CD4-positive, alpha-beta T cell treated with Interleukin-6 for 4 hours (primary cell): ENCODE measurements at regions not wholly inside any gene's neighbourhood (a gene's known extent, or its start where the extent isn't known, plus 50 kb on each side); places are given as distances from the start of the nearest gene placed in this dataset.
"Not testable (repeated sequence)": the region's sequence is repeated elsewhere in the genome, so short reads cannot be mapped to it uniquely, and the experiment has no call there.

ENCODE experiments used
- DNase-seq: peaks from one replicate; pipeline ENCODE4 v3.0.0-alpha.2; 2020; ENCODE audit warnings: mixed read lengths

- no peak for DNase-seq
These were observed 149.5 kb downstream of the CCNG2 start for GRCh38 chr4:77306496-77306895.

- no peak for DNase-seq
These were observed 151.8 kb downstream of the CCNG2 start for GRCh38 chr4:77308843-77309242.

DNA sequence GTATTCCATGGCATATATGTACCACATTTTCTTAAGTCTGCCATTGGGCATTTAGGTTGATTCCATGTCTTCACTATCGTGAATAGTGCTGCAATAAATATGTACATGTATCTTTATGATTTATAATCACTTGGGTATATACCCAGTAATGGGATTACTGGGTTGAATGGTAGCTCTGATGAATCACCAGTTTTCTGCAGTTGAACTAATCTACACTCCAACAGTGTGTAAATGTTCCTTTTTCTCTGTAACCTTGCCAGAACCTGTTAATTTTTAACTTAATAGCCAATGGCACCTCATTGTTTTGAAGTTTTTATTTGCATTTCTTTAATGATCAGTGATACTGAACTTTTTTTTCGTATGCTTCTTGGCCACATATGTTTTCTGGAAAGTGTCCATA lies 152.5 kb downstream of the CCNG2 start:
- DNase-seq = no peak

DNA sequence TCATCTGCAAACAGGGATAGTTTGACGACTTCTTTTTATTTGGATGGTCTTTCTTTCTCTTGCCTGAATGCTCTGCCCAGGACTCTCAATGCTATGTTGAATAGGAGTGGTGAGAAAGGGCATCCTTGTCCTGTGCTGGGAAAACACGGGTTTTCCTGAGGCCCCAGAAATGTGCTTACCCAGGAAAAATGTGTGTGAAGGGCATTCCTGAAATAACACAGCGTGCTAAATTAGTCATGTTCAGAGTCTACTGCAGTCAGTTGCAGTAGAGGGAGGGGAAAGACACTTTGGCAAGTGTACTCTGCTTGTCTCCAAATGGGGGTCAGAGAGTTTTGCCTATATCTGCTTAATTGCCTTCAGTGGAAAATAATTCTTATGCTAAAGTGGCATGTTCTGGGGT lies 153.9 kb downstream of the CCNG2 start:
- no peak for DNase-seq

- DNase-seq = no peak
These were observed 157.7 kb downstream of the CCNG2 start for GRCh38 chr4:77314697-77315096.

GRCh38 chr4:77327151-77327550 lies 170.1 kb downstream of the CCNG2 start:
- DNase-seq = no peak

DNA sequence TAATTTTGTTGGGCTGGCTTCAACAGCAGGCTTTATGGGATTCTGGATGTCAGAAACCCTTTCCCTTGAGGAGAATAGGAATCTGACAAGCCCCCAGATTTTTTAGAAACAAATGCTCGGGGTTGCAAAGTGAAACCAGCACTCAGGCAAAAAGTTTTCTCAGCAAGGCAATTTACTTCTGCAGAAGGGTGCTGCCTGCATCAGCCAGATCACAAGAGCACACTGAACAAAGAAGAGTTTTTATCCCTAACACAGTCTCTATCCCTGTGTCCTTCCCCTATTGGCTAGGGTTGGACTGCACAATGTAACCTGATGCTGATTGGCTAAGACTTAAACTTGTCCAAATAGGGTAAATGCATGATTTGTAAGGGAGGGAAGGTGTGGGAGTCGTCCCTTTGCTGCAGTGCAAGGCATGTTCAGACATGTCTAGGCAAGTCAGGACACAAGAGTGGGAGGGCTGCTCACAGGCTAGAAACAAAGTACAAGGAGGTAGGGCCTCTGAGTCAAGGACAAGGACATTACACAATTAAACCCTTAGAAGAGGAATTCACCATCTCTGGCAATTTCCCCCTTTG lies 175.8 kb downstream of the CCNG2 start:
- DNase-seq = no peak

DNA sequence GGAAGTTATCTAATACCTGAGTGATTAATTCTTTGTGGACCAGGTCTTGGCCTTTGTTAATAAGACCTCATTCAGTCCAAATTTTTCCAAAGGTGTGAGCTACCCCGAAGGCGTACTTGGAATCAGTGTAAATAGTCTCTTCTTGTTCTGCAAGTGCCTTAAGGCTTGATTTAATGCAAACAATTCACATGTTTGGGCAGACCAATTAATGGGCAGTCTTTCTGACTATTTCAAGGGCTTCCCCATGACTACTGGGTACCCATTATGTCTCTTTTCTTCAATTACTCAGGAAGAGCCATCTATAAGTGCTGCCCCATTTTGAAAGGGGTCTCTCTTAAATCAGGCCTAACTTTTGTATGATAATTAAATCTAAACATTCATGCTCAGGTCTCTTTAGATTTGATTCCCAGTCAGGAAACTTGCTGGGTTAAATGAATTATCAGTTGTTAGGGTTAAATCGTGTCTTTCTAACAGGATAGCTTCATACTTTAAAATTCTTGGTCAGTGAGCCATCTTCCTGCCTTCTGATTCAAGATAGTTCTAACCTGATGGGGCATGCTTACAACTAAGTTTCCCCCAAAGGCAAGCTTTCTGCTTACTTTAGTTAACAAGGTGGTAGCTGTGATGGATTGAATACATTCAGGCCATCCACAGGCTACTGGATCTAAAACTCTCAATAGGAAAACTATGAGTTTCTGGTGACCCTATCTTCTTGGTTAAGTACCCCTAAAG lies 179.6 kb downstream of the CCNG2 start:
- DNase-seq = no peak

- no peak for DNase-seq
These were observed 185.3 kb downstream of the CCNG2 start for GRCh38 chr4:77342170-77342810.

DNA sequence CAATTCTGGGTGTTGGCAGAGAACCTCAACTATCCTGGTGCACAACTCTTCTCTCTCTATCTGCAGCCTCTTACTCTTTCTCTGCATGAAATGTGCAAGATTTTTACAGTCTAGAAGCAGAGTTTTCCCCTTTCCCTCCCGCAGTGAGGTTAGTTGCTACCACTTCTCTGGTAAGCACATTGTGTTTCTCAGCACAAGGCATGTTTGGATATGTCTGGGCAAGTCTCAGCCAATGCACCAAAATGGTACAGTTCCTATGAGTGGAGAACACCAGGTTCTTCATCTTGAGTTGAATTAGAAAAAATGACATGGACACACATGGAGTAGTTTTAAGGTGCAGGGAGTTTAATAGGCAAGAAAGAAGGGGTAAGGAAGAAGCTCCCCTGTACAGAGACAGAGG lies 187.0 kb downstream of the CCNG2 start:
- no peak for DNase-seq

DNA sequence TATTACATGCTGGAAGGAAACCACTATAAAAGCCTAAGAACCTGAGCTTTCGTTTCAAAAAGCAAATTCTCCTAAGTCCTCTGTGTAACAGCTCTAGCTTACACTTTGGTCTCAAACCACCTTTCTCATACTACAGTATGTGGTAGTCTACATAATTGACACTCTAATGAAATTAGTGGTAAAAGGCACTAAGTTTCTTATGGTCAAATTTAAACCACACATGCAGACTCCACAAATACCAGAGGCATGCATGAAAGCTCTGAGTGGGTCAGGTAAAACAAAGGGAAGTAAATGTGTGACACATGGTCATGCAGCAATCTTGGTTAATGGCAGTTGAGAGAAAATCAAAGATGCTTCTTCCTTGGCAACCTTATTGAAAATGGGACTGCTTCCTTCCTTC lies 187.8 kb downstream of the CCNG2 start:
- DNase-seq = no peak

DNA sequence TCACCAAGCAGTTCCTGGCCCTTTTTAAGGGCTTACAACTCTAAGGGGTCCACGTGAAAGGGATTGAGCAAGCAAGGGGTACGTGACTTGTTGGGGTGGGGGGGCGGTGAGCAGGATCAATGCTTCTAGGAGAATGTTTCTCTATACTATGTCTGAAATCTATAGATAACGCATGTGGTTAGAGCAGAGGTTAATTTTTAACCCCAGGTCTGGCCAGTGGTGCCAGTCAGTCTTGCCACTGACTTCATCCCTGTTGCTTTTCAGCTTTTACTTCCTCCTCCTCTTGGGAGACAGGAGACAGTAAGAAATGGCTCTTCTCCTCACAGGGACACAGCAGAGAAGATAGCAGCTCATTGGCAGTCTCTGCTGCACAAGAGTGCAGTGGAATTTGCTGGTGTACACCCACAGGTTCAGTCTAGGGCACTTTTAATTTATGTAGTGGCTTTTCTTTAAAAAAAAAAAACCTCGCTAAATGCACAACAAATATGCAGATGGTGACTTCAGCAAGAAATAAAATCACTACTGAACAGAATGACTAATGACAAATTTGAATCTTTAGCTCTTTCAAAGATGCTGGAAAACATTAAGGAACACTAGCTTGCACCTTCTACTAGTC lies 190.5 kb downstream of the CCNG2 start:
- DNase-seq = no peak

GRCh38 chr4:77348815-77349214 lies 191.8 kb downstream of the CCNG2 start:
- DNase-seq = no peak

- no peak for DNase-seq
These were observed 192.4 kb downstream of the CCNG2 start for GRCh38 chr4:77349364-77349763.

DNA sequence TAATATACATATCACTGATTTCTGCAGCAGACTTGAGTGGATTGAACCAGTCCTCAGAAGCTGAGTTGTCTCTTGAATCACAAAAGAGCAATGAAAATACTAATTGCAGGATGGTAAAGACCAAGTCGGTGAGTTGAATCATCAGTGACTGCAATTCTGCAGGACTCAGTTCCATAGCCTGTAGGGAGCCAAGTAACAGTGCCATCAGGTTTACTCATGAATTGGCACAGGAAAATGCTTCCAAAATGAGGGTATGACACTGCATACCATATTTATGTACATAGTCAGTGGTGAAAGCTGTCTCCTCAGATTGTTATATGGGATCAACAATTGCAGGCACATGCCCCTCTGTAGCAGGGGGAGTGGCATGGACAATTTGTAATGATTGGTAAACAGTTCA lies 192.8 kb downstream of the CCNG2 start:
- DNase-seq = no peak

DNA sequence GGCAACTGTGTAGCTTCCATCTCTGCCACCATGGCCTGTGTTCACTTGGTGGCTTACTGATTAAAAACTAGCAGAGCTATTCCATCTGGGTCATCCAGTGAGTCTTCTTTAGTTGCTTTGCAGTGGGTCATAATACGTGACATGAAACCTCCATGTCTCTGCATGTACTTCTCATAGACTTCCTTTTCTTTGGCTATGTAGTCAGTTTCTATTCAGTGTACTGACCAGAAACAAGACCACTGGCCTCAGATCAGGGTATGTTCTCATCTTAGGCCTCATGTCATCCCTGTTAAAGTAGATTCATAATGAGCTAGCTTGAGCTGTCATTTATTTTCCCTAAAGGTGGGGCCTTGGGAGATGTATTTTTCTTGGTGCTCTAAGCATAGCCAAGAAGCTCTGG lies 195.2 kb downstream of the CCNG2 start:
- DNase-seq = no peak

DNA sequence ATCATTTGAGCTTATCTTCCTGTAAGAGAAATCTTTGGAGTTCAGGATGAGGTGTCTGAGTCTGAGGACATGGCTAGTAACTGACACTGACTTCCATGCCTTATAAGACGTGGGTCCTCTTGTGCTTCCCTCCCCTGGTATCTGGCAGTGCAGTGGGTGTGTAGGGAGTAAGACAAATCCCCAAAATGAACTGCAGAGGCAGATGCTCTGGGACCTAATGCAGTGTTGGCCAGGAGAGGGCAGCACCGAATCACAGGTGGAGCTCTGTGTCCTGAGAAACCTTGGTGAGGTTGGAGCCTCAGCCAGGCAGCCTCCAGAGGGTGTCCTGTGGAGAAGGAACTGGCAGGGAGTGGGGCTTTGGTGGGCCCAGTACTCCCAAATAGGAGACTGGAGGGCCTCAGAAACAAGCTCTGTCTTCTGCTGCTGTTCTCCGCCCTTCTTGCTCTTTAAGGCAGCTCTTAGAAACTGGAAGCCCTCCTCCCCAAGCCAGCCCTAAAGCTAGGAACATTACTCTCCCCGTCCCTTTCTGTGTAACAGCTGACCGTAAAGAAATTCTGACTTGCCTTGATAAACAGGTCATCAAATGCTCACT lies 196.8 kb downstream of the CCNG2 start:
- DNase-seq = not testable (repeated sequence)

GRCh38 chr4:77354550-77354949 lies 197.5 kb downstream of the CCNG2 start:
- no peak for DNase-seq

- DNase-seq = no peak
These were observed 198.7 kb downstream of the CCNG2 start for GRCh38 chr4:77355731-77356130.

DNA sequence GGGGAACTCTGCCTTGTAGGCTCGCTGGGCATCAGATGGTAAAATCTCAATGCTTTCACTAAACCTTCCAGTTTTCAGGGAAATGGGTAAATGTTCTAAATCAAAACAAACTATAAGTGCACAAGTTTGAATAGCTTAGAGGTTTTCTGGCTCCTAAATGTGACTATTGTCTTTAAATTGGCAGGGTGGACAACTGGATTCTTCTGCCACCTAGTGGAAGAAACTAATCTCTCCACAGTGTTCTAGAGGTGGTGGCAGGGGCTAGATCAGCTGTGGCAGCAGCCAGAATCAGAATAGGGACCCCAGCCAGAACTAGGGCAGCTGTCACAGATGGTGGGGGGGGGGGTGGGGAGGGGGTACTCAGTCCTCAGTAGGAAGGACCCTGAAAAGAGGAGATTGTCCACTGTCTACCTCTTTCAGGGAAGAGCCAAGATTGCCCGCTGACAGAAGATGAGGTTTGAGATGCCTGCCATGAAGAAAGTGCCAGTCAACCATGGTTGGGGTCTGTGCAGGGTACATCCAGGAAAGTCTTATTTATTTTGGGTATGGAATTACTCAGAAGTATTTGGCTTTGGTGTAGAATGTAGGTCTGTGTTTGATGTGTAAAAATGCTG lies 201.4 kb downstream of the CCNG2 start:
- DNase-seq = no peak

- no peak for DNase-seq
These were observed 203.4 kb downstream of the CCNG2 start for GRCh38 chr4:77360451-77360850.

GRCh38 chr4:77366876-77367275 lies 209.9 kb downstream of the CCNG2 start:
- not testable (repeated sequence) for DNase-seq

DNA sequence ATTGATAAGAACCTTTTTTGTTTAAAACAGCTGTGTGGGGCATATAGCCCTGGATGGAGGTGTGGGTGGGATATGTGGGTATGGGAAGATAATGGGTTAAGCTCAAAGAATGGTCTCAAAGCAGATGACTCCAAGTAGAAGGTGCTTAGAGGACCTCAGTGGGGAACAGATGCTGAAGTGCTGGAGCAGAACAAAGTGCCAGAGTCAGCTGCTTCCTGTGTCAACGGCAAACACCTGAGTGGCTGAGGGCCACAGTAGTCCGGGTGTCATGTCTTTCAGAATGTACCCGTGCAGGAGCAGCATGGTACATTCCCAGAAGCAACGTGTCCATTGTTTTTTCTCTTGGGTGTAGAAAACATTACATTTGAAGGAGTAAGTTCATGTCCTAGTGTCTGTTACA lies 210.6 kb downstream of the CCNG2 start:
- no peak for DNase-seq
